Caco-2 (cell line): ENCODE measurements at regions not wholly inside any gene's neighbourhood (a gene's known extent, or its start where the extent isn't known, plus 50 kb on each side); places are given as distances from the start of the nearest gene placed in this dataset.

Experiments used
- BruUV-seq: library from RNA; stranded (reverse); fragments of 400-500 nt; replicated peaks from 2 replicates; lab custom pipeline; 2021; lab: Mats Ljungman, UMichigan
- CTCF ChIA-PET: fragments of 300-600 bp; sonication (Branson Sonifier 250); formaldehyde crosslinking; loops from one replicate; lab custom pipeline; 2022; ENCODE audit warnings: antibody characterized with exemption; lab: Charles Lee
- POLR2A ChIA-PET: fragments of 300-600 bp; sonication (Branson Sonifier 250); formaldehyde crosslinking; loops from one replicate; lab custom pipeline; 2022; ENCODE audit warnings: antibody characterized with exemption; lab: Charles Lee
- DNase-seq, 2 experiments: peaks; one replicate each; pipeline versions ENCODE4 v3.0.0 to v3.0.0-alpha.2; 2020 to 2022
- H3K27me3 ChIP-seq: replicated peaks from 2 replicates; pipeline ENCODE4 v1.6.0; 2011; ENCODE audit warnings: low read length; ENCODE audit not compliant: control insufficient read depth, insufficient read depth
- H3K36me3 ChIP-seq: 2 replicates; pipeline ENCODE4 v1.5.1; 2011; ENCODE audit warnings: low read length; ENCODE audit not compliant: control insufficient read depth, insufficient read depth
- H3K4me1 ChIP-seq: fragments of 250-450 bp; sonication (Bioruptor Pico); 2 replicates; pipeline ENCODE4 v1.5.1; 2020; ENCODE audit warnings: mild to moderate bottlenecking
- H3K4me3 ChIP-seq: 2 replicates; pipeline ENCODE4 v1.5.1; 2011; ENCODE audit warnings: low read depth, mild to moderate bottlenecking, control low read depth, low read length
- H3K9me3 ChIP-seq: fragments of 250-450 bp; sonication (Bioruptor Pico); 2 replicates; pipeline ENCODE4 v1.5.1; 2020; ENCODE audit warnings: mild to moderate bottlenecking, moderate library complexity
- H3K27ac Mint-ChIP-seq: one replicate; pipeline ENCODE4 v1.8.0; 2022; ENCODE audit warnings: mixed read lengths; ENCODE audit not compliant: unreplicated experiment
- H3K27me3 Mint-ChIP-seq: one replicate; pipeline ENCODE4 v1.8.0; 2022; ENCODE audit warnings: mixed read lengths; ENCODE audit not compliant: insufficient read depth, unreplicated experiment
- H3K36me3 Mint-ChIP-seq: one replicate; pipeline ENCODE4 v1.8.0; 2022; ENCODE audit warnings: mild to moderate bottlenecking, mixed read lengths; ENCODE audit not compliant: insufficient read depth, unreplicated experiment
- H3K4me1 Mint-ChIP-seq: one replicate; pipeline ENCODE4 v1.8.0; 2022; ENCODE audit warnings: low read depth, mixed read lengths; ENCODE audit not compliant: unreplicated experiment
- H3K4me3 Mint-ChIP-seq: one replicate; pipeline ENCODE4 v1.8.0; 2022; ENCODE audit warnings: mild to moderate bottlenecking, moderate library complexity, mixed read lengths; ENCODE audit not compliant: unreplicated experiment
- H3K9me3 Mint-ChIP-seq: one replicate; pipeline ENCODE4 v1.8.0; 2022; ENCODE audit warnings: mixed read lengths; ENCODE audit not compliant: unreplicated experiment
- intact Hi-C: fragments of 100-400 bp; cut with micrococcal nuclease; formaldehyde crosslinking; loops from one replicate; pipeline ENCODE4 v1.10.0; 2022; ENCODE audit not compliant: unreplicated experiment
- TF ChIP-seq, protein P1 (sequence below), 2 experiments: fragments of 200-600 bp in 1 of 2; IDR thresholded peaks; 1 replicate in 1 of 2; 2 replicates in 1 of 2; pipeline versions ENCODE4 v1.5.1 to v1.8.0; 2011 to 2022; ENCODE audit warnings: antibody characterized with exemption in 1 of 2, control low read depth in 1 of 2, inconsistent platforms in 1 of 2, low read depth in 1 of 2, low read length in 1 of 2, mild to moderate bottlenecking in 1 of 2, moderate library complexity in 1 of 2; ENCODE audit not compliant: insufficient read depth in 1 of 2, severe bottlenecking in 1 of 2, unreplicated experiment in 1 of 2

DNA sequence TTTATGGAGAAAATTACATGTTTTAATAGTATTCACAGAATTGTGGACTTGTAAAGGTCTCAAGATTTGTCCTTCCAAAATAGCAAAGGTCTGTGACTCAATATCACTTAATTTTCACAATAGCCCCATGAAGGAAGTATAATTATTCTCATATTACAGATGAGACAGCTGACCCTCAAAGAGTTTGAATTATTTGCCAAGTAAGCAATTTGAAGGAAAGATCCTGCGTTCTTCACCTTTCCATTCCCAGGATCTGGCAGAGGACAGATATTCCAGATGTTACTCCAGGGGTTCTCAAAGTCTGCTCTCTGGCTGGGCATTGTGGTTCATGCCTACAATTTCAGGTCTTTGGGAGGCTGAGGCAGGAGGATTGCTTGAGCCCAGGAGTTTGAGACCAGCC is 559.4 kb upstream of the AUTS2 start:
- no peak overlapping the region for H3K27ac Mint-ChIP-seq
- intact Hi-C loops: no loop called here
- no TSS peak for BruUV-seq
- no peaks in the 10 kb centered on the region for H3K9me3 ChIP-seq
- DNase-seq: no peak
- ChIA-PET POLR2A (no interaction called here), CTCF (no interaction called here)
- H3K4me1 ChIP-seq: no peaks in the 10 kb centered on the region
- no peak overlapping the region for H3K4me3 Mint-ChIP-seq
- no peaks in the 10 kb centered on the region for H3K27me3 Mint-ChIP-seq
- no peaks in the 10 kb centered on the region for H3K4me1 Mint-ChIP-seq
- H3K36me3 ChIP-seq: no peaks in the 10 kb centered on the region
- no peaks in the 10 kb centered on the region for H3K36me3 Mint-ChIP-seq
- no peak overlapping the region for H3K4me3 ChIP-seq
- TF ChIP-seq, protein P1, sequence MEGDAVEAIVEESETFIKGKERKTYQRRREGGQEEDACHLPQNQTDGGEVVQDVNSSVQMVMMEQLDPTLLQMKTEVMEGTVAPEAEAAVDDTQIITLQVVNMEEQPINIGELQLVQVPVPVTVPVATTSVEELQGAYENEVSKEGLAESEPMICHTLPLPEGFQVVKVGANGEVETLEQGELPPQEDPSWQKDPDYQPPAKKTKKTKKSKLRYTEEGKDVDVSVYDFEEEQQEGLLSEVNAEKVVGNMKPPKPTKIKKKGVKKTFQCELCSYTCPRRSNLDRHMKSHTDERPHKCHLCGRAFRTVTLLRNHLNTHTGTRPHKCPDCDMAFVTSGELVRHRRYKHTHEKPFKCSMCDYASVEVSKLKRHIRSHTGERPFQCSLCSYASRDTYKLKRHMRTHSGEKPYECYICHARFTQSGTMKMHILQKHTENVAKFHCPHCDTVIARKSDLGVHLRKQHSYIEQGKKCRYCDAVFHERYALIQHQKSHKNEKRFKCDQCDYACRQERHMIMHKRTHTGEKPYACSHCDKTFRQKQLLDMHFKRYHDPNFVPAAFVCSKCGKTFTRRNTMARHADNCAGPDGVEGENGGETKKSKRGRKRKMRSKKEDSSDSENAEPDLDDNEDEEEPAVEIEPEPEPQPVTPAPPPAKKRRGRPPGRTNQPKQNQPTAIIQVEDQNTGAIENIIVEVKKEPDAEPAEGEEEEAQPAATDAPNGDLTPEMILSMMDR (IDR thresholded peaks at IDR 0.05; ENCODE audit: insufficient read depth in 1 of 2, low read depth in 1 of 2, low read length in 1 of 2, severe bottlenecking in 1 of 2, unreplicated experiment in 1 of 2): no peak
- H3K9me3 Mint-ChIP-seq: peaks cover 17% of the 10 kb centered on the region
- no peaks in the 10 kb centered on the region for H3K27me3 ChIP-seq

DNA sequence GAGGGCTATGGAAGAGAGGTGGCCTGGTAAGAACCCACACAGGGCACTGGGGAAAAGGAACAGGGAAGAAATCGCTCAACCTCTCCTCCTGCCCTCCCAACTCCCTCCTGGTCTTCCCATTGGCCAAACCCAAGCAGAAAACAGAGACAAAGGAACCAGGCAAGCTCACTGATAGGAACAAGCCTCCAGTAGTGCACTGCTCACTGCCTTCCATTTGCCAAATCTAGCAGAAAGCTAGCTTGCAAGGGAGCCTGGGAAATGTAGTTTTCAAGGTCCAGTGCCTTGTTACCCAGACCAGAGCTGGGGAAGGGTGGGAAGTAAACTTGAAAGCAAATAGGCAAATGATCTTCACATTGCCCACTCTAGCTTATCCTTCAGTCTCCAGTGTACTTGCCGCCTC is 556.1 kb upstream of the AUTS2 start:
- ChIA-PET CTCF (no interaction called here), POLR2A (no interaction called here)
- Histone ChIP-seq H3K4me3 (no peak overlapping the region), H3K27me3 (no peaks in the 10 kb centered on the region), H3K4me1 (no peaks in the 10 kb centered on the region), H3K36me3 (no peaks in the 10 kb centered on the region), H3K9me3 (0 out of 2 replicates have a peak, but pooled peaks cover 2% of the 10 kb centered on the region)
- Mint-ChIP-seq H3K4me1 (no peaks in the 10 kb centered on the region), H3K9me3 (peaks cover 17% of the 10 kb centered on the region), H3K4me3 (no peak overlapping the region), H3K36me3 (no peaks in the 10 kb centered on the region), H3K27me3 (no peaks in the 10 kb centered on the region), H3K27ac (no peak overlapping the region)
- TF ChIP-seq, protein P1 (IDR thresholded peaks at IDR 0.05; ENCODE audit: insufficient read depth in 1 of 2, low read depth in 1 of 2, low read length in 1 of 2, severe bottlenecking in 1 of 2, unreplicated experiment in 1 of 2): no peak
- DNase-seq: no peak
- BruUV-seq: no TSS peak
- intact Hi-C loops: no loop called here

DNA sequence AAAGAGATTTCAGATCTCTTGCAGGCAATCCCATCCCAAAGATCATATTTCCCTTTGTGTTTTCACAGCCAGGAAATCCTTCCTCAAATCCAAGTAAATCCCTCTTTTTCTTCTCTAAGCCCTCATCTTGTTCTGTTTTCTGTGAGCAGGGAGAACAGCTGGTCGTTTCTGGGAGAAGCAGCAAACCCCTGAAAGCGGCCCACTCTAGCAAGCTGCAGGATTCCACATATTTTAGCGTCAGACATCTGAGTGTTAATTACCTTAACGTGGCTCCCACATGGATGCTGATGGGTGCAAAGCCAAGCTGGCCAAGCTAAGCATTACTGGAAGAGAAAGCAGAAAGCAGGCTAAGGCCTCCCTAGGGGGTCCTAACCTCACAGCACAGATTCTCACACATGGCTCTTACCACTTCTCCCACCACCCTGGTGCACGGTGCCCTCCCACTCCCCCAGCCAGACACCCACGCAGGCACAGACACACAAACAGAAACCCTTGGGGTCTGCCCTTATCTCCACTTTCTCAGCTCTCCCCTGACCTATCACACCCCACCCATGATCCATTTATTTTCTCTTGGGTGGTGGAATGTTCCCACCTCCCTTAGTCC is 551.0 kb upstream of the AUTS2 start:
- Mint-ChIP-seq H3K4me3 (no peak overlapping the region), H3K9me3 (peaks cover 22% of the 10 kb centered on the region), H3K27ac (no peak overlapping the region), H3K4me1 (no peaks in the 10 kb centered on the region), H3K36me3 (no peaks in the 10 kb centered on the region), H3K27me3 (no peaks in the 10 kb centered on the region)
- Histone ChIP-seq H3K9me3 (0 out of 2 replicates have a peak, but pooled peaks cover 2% of the 10 kb centered on the region), H3K4me1 (no peaks in the 10 kb centered on the region), H3K27me3 (no peaks in the 10 kb centered on the region), H3K4me3 (no peak overlapping the region), H3K36me3 (no peaks in the 10 kb centered on the region)
- TF ChIP-seq, protein P1 (IDR thresholded peaks at IDR 0.05; ENCODE audit: insufficient read depth in 1 of 2, low read depth in 1 of 2, low read length in 1 of 2, severe bottlenecking in 1 of 2, unreplicated experiment in 1 of 2): no peak
- intact Hi-C loops: no loop called here
- DNase-seq: no peak
- no TSS peak for BruUV-seq
- POLR2A ChIA-PET: no interaction called here
- CTCF ChIA-PET: no interaction called here
